Ecto neural progenitor cell (in vitro differentiated cells): ENCODE measurements at regions not wholly inside any gene's neighbourhood (a gene's known extent, or its start where the extent isn't known, plus 50 kb on each side); places are given as distances from the start of the nearest gene placed in this dataset.

ENCODE experiments used
- DNase-seq: peaks from one replicate; pipeline ENCODE4 v3.0.0-alpha.2; 2018; ENCODE audit warnings: low spot score

DNA sequence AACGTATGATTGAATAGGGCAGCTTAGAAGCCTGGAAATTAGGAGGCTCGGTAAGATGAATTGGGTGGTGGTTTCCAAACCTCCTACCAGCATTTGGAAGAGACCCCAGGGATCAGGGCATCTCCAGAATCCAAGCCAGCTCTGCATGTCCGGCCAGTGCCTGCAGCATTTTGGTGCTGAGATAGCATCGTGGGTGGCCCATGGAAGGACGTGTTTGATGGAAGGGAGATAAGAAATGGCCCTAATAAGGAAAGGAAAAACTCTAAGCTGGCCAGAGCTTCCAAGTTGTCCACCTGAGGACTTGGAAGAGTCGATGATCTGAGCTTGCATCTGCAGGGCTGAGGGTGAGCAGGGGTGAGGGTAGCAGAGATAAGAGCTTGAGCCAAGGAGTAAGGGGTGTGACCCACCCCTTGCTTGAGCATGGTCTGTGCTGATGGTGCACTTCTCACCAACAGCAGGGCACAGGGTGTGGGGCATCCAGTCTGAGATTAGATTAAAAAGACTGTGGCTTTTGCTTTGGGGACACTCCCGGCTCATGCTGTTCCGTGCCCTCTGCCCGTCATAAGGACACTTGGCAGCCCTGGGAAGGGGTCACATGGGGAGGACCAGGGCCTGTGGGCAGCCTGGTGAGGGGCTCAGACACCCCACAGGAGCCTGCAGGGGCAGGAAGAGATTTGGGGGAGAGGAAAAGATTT, 213.2 kb downstream of the ERMARD start:
- no peak for DNase-seq

DNA sequence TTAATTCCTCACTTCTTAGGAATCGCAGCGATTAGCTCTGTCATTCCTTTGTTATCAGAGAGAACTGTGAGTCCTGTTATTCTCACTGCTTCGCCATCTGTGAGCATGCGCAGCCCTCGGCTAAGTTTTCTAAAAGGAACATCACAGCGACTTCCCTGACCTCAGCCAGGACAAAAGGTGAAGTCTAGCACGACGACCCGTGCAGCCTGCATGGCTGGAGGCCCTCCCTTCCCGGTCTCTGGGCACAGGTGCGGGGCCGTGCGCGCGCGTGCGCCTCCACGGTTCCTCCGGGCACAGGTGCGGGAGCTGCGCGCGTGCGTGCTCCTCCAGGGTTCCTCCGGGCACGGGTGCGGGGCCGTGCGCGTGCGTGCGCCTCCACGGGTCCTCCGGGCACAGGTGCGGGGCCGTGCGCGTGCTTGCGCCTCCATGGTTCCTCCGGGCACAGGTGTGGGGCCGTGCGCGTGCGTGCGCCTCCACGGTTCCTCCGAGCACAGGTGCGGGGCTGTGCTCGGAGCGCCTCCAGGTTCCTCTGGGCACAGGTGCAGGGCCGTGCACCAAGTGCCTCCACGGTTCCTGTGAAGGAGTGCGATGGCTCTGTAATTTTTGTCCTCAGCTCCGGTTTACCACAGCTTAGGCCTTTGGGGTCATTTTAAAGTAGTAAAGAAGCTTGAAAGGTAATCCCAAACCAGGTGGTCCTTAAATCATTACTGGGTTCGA, 212.3 kb downstream of the ERMARD start:
- no peak for DNase-seq

DNA sequence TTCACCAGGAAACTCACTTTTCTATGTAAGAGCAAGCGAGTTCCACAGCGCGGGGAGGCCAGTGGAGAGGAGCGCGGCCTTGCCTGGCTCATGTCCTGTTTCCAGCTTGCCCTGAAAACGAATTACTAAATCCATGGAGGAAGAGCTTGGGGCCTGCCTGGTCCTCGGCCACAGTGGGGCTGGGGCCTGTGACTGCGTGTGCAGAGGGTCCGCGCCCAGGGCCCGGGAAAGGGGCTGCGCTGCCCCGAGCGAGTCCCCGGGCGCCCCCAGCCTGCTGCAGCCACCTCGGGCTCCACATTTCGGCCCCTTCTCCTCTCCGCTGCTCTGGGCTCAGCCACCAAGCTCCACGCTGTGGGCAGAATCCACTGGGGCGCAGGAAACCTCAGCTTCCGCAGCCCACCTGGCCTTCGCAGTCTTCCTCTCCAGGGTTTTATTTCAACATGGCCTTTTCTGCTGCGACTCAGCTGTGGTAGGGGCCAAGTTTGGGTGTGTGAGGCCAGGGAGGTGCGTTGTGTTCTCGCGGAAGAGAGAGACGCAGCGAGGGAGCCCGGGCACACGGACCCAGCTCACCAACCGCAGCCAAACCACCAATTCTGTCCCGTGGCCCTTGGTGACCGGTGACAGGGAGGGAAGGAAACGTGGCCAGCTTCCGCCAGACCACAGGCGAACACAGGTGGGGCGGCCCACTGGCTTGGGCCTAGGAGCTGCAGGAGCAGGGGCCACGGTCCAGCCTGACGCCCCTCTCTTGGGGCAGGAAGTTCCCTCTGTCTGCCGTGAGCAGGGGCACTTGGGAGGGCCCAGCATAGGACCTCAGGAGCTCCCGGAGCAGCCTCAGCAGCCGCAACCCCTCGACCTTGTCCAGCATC, 211.4 kb downstream of the ERMARD start:
- DNase-seq, result peak; percentile 45

DNA sequence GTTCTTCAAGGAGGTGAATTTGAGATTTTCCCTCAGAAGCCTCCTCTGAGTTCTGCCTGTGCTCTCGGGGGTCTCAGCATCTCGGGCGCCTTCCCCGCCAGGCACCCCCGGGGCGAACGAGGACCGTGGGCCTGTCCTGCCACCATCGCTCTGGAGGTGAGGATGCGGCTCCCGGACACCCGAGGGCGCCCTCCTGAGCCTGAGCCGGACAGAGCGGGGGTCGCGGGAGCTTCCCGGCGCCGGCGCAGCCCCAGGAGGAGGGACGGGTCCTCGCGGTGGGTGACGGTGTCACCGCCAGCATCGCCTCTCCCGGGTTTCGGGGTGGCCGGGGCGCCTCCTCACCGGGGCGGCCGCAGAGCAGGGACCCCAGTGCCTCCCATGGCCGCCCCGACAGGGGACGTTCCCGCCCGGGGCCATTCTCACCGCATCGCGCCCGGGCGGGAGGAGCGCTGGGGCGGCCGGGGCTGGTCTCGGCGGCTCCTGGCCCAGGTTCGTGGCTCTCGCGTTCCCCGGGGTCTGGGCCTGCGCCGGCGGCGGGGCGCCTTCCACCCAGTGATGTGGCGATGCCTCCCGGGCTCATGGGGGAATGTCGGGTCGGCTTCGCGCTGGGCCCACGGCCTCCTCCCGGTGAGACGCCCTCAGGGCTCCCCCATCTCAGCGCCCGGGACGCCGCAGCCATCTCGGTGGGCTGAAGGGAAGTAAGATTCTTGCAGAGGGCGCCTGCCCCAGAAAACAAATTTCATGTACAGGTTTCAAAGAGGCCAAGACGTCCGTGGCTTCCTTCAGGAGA, 210.5 kb downstream of the ERMARD start:
- DNase-seq, result peak; percentile 77

DNA sequence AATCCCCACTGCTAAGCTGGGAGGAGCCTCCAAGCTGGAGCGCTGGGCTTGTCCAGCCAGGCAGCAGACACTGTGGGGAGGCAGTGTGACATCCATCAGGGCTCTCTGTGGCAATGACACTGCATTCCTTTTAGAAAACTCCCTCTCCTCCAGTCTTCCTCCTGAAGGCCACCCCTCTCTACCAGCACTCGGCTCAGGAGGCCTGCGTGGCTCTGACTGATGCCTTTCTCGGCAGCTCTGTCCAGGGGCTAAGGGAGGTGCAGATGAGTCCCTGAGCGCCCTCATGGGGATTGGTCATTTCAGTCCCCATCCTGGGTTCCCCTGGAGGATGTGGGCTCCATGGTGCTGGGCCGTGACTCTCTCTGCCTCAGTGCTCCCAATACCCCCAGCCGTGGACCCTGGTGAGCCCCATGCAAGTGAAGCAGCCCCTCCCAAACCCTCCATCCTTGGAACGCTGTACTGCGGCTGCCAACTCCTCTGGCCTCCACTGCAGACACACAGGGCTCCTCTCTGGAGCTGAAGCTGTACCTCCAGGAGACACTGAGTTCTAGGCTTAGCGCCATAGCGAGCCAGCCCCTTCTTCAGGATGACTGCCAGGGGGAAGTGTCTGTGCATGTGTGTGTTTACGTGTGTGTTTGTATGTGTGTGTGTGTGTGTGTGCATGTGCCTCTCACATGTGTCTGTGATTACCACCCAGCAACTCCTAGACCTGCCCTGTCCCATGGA, 209.6 kb downstream of the ERMARD start:
- DNase-seq, result peak; percentile 50

DNA sequence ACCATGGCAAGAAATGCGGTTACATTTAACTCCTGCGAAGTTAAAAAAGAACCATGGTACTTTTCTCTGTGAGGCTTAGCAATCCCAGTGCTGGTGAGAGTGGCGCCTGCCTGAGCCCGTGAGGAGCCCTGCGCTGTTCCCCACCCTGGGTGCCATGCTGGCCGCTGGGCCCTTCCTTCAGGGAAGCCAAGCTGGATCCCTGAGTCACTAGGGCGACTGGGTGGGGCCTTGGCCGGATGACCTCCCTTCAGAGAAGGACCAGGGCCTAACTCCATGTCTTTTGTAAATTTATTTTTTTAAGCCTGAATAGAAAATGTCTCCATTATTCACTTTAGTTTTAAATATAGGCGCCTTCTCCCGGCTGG, 209.1 kb downstream of the ERMARD start:
- no peak for DNase-seq

DNA sequence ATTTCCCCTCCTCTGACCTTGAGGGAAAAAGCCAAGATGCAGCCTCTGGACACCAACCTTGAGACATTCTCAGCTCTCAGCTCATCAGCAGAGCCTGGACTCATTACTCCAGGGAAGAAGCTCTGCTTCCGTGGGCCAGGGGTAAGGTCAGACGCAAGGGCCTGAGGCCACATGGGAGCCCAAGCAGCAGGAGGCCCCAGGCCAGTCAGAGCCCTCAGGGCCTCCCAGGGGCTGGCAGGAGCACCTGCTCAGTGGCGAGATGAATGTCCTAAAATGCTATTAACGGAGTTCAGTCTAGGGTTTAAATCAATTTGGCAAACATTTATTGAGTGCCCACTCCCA, 208.6 kb downstream of the ERMARD start:
- DNase-seq, result no peak

DNA sequence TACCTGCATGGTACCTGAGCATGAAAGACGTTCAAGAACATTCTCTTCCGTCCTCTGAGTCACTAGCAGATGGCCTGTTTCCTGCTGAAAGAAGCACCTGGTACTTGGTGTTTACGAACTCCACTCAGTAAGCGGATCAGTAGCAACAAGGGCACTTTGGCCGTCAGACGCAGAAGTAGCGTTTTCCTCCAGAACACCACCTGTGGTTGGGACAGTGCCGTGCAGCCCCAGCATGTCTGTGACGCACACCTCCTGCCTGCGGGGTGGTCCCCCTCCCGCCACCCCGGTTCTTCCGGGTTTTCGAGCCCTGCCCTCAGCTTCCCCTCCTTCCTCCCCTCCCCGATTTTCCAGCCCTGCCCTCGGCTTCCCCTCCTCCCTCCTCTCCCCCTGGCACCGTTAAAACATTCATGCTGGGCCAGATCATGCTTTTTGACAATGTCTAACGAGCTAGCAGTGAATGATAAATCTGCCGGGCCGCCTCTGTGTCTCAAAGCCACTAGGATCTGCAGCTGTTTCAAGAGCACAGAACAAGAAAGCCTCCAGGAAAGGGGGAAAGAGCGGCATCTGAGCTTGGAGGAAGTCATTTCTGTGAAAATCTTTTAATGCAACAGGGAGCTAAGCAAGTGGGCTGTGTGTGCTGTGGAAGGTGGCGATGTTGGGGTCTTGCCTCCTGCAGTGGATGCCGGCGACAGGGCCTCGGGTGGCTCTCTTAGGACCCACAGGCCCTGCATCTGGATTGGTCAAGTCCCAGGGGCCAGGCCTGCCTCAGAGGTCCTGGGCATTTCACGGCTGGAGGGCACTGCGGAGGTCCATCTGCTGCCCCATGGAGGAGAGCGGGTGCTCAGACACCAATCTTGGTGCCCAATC, 207.9 kb downstream of the ERMARD start:
- peak; percentile 45 for DNase-seq

DNA sequence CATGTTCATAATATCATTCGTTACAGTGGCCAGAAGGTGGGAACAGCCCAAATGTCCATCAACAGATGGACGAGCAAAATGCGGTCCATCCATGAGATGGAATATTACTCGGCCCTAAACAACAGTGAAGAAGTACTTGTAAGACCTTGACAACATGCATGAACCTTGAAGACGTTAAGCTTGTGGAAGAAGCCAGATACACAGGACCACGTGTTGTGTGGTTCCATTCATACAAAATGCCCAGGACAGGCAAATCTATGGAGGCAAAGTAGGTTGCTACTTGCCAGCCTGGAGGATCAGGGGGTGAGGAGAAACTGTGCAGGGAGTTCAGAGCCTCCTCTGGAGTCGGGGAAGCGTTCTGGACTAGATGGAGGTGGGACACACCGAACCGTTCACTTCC, 207.1 kb downstream of the ERMARD start:
- peak; percentile 31 for DNase-seq

DNA sequence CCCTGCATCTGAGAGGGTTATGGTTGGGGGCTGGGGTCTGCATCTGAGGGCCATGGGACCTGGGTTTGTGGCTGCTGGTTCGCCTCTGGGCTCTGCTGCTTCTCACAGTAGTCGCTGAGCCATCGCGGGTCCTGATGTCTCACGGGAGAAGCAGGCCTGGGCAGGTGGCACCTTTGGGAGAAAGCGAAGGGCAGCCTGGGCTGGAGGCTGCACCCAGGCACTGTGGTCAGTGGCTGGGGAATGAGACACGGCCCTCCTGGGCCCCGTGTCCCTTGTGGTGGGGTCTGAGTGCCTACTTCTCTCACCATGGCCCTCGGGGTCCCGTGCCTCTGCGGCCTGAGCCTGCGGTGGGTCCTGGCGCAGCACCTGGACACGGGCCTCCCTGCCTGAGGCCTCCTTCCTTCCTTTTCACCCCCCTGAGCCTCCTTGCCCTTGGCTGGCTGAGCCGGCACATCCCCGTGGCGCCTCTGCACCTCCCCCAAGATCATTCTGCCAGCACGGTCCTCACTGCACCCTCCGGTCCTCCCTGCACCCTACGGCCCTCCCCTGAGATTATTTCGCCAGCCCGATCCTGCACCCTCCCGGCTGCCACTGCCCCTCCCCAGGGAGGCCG, 206.0 kb downstream of the ERMARD start:
- DNase-seq, result peak; percentile 39

DNA sequence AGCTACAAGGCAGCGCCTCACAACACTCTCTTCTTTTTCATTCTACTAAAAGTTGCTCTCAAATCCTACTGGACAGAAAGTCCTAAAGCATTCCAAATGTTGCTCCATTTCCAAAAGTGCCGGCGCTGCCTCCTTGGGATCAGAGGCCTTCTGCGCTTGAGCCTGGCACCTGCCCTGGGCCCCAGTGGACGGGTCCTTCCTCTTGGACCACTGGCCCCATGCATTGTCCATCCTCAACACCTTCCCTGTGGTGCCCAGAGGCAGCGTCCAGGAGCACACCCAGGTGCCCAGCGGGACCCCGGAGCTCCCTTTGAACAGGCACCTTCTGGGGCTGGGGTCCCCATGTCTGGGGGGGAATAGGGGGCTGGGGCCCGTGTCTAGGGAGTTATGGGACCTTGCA, 205.2 kb downstream of the ERMARD start:
- peak; percentile 39 for DNase-seq

DNA sequence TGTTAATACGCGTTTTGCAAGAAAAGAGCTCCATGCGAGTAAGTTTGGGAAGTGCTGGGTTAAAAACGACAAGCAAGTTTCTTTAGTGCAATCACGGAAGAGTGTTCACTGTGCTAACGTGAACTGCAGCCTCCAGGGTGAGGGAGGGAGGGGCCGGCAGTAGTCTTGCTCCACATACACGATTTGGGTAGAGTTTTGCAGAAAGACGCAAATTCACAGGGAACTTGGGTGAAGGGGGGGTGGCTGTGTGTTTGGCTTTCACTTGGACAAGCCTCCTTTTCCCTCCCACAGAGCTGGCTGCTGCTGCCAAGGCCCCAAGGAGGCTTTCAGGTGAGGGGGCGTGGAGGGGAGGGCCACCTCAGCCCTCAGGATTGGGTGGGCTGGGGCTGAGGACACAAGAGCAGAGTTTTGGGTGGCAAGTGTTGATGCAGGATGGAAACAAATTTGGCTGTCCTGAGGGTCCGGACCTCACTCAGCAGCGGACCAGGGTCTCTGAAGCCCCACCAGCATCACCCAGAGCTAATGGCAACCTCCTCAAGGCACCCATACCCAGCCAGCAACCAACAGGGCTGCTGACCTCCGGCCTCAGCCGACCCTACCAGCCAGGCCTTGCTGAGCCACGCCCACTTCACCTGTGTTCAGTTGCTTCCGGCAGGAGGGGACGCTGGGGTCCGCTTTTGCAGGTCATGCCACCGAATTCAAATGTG, 204.5 kb downstream of the ERMARD start:
- DNase-seq, result peak; percentile 35

DNA sequence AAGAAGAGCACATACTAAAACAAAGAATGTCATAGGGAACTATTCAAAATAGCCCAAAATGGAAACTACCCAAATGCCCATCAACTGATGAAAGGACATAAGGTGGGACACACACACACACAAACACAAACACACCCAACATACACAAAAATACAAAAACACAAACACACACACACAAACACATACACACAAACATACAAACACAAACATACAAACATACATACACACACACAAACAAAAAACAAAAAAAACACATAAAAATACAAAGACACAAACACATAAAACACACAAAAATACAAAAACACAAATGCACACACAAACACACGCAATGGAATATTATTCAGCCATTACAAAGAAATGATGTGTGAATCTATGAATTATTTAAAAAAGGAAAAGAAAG, 203.6 kb downstream of the ERMARD start:
- DNase-seq, result no peak

DNA sequence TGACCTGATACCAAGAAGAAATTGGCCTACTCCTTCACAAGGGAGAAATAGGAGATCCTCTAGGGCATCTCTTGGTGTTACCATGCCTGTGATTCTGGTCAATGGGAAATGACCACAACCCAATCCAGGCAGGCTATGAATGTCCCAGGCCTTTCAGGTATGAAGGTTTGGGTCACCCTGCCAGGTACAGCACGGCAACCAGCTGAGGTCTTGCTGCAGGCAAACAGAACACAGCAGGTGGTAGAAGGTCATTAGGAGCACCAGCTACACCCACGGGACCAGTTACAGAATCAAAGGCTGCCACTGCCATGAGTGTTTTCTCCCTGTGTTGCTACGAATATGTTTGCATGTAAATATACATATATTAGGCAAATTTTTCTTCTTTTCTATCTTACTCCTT, 202.3 kb downstream of the ERMARD start:
- peak; percentile 15 for DNase-seq

DNA sequence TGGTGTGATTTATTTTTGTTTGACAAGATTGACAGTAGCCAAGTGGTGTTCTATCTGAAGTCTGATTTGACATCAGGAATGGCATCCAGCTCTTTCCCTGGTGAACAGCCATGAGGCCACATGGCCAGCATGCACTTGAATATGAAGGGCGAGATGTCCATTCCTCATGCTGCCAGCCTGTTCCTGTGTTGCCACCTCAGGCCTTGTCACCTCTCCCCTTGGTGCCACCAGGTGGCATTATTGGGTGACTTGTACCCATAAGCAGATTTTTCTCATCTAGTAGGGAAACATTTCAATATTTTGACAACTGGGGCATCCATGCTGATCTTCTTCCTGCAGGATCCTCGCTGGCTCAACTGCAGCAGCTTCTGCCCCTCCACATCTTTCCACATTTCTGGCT, 199.1 kb downstream of the ERMARD start:
- DNase-seq, result no peak

DNA sequence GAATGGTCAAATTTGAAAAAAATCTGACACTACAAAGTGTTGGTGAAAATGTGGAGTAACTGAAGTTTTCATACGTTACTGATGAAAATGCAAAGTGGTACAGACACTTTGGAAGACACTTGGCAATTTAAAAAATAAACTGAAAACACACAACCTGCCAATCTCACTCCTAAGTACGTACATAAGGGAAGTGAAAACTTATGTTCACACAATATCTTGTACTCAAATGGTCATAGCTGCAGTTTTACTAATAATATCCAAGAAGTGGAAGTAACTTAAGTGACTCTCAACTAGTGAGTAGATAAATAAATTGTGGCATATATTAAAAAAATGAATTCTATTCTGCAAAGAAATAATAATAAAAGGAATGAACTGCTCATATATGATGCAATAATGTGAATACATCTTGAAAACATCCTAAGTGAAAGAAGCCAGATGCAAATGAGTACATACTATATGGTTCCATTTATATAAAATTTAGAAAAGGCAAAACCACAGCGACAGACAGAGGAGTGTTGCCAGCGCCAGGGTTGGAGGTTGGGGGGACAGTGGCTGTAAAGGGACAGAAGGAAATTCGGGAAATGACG, 198.2 kb downstream of the ERMARD start:
- no peak for DNase-seq

DNA sequence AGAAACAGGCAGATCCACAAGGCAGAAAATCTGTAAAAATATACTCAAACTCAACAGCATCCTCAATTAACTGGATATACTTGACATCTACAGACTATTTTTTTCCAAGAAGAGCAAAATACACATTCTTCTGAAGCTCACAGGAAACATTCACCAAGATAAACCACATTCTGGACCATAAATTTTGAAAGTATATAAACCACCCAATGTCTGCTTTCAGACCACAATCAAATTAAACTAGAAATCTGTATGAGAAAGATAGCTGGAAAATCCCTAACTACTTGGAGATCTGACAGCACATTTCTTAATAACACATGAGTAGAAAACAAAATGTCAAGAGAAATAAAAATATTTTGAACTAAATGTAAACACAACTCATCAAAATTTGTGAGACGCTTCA, 195.5 kb downstream of the ERMARD start:
- DNase-seq, result no peak

DNA sequence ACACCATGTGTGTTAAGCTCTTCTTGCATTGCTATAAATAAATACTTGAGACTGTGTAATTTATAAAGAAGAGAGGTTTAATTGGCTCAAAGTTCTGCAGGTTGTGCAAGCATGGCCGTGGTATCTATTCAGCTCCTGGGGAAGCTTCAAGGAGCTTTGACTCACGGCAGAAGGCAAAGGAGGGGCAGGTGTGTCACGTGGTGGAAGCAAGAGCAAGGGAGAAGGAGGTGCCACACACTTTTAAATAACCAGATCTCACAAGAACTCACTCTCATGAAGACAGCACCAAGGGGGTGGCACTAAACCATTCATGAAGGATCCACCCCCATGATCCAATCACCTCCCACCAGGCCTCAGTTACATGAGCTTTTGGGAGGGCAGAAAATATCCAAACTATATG, 193.7 kb downstream of the ERMARD start:
- no peak for DNase-seq

DNA sequence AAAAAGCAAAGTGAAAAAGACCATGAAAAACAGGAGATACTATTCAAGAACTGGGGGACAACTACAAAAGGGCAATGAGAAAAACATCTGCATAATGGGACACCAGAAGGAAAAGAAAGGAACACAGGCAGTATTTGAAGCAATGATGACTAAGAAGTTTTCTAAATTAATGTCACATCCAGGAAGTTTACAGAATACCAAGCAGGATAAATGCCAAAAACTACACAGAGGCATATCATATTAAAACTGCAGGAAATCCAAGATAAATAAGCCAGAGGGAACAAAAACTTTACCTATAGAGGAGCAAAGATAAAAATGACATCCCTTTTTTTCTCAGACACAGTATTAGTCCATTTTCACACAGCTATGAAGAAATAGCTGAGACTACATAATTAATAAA, 193.0 kb downstream of the ERMARD start:
- no peak for DNase-seq
